NCI-H460 (cell line): ENCODE measurements at regions not wholly inside any gene's neighbourhood (a gene's known extent, or its start where the extent isn't known, plus 50 kb on each side); places are given as distances from the start of the nearest gene placed in this dataset.
"Not testable (repeated sequence)": the region's sequence is repeated elsewhere in the genome, so short reads cannot be mapped to it uniquely, and the experiment has no call there.

ENCODE experiments used
- DNase-seq: peaks from one replicate; pipeline ENCODE4 v3.0.0-alpha.2; 2016; ENCODE audit warnings: low read depth; ENCODE audit errors: extremely low read depth

DNA sequence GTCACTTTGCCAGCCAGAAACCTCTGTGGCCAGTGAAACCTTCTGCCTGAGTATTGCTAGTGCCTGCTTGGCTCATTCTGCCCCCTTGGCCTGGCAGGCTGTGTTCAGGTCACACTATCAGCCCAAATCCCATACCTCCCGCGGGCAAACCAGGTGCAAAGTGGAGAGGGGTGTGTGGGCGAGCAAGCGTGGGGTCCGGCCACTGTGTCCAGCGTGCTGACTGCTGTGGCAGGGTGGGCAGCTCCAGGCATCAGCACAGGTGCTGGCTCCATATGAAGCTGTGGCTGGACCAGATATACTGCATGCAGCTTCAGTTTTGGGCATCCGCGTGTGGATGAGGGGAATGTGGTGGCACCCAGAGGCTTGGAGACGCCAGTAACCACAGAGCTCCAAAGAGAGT, 576.5 kb upstream of the EDIL3 start:
- no peak for DNase-seq

DNA sequence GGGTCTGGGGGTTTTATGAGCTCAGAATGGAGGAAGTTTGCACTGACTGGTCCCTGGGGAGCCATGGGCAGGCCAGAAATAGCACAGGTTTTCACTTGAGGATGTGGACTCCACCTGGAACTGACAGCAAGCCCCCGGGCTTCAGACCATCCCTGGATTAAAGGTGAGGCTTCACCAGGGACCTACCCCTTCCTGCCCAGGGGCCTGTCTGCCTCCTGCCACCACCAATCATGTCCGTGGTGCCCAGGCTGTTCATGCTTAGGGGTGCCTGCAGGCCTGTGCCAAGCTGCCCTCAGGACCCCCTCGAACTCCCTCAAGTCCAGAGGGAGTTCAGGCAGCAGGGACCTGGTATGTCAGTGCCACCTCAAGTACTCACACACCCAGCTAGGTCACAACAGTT, 577.2 kb upstream of the EDIL3 start:
- DNase-seq, result no peak

DNA sequence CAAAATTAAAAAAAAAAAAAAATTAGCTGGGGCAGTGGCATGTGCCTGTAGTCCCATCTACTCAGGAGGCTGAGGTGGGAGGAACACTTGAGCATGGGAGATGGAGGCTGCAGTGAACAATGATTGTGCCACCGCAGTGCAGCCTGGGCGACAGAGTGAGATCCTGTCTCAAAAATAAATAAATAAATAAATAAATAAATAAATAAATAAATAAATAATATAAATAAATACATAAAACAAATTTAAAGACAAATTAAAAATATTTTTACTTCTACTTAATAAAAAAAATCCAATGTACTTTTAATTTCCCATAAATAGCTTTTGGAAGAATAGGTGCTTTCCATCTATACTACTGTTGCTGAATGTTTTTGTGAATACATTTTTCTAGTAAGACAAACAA, 598.4 kb upstream of the EDIL3 start:
- DNase-seq, result no peak

DNA sequence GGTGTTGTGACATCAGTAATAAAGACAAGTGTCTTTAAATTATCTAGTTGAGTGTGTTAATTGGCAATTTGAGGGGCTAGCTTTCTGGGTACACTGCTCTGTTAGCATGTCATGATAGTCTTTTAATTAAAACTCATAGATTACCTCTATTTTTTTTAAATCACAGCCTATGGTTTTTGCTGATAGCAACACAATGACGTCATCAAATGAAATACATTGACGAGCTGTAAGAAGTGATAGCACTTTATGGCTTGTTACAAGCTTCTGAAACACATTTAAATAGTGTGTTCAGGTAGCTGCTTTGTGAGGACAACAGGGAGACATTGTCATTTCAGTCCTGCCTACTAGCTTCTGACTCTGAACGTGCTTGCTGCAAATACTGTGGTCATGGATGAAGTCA, 600.5 kb upstream of the EDIL3 start:
- no peak for DNase-seq

DNA sequence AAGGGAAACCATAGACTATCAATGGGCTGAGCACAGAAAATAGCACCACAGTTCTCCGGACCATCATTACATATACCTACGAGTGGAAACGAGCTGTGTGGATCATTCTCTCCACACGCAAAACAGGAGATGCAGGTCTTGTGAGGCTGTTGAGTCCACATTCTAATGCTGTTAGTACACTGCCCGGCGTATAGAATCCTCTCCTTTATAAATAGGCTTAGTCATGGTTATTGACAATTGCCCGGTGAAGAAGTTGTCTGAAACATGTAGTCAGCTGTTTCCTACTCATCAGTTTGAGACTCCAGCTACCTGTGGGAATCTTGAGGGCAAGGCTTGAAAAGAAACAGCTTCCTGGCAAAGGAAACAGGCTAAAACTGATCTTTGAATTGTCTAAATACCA, 602.0 kb upstream of the EDIL3 start:
- DNase-seq, result no peak

DNA sequence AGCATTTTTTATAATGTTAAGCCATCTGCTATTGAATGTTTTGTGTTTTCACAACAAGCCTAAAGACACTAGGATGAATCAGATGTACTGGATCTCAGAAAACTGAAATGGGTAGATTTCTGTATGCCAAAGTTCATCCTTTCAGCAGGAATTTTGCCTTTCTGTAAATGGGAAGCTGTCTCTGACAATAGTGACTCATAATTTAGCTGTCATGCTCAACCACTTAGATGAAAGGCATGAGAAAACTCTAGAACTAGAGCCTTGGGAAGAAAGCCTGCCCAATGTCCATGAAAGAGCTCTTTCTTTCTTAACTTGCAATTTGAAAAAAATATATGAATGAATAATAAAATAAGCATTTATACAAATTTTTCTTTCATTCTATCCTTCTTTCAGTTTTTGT, 616.0 kb upstream of the EDIL3 start:
- DNase-seq, result no peak

DNA sequence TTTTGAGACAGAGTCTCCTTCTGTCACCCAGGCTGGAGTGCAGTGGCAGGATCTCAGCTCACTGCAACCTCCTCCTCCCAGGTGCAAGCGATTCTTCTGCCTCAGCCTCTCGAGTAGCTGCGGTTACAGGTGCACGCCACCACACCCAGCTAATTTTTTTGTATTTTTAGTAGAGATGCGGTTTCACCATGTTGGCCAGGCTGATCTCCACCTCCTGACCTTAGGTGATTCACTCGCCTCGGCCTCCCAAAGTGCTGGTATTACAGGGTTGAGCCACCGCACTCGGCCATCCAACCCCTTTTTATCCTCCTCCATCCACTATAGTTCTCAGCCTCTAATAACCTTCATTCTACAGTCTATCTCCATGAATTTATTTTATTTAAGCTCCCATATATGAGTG, 617.3 kb upstream of the EDIL3 start:
- not testable (repeated sequence) for DNase-seq

DNA sequence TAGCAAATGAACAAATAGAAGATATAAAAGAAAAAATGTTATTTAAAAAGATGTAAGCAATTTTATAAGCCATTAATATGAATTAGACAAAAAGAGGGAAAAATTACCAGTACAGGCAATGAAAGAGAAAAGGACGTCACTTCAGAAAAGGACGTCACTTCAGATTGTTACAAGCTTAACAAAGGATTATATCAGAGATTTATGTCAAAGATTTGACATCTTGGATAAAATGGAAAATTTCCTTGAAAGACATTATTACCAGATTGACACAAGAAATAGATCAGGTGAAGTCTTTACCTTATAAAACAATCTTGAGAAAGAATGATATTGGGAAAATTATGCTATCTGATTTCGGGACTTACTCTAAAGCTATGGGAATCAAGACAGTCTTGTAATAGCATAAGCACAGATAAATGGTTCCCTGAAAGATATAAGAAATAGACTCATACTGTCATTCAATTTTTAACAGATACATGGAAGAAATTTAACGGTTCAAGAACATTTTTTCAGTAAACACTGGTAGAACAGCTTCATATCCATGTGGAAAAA, 625.4 kb upstream of the EDIL3 start:
- no peak for DNase-seq

DNA sequence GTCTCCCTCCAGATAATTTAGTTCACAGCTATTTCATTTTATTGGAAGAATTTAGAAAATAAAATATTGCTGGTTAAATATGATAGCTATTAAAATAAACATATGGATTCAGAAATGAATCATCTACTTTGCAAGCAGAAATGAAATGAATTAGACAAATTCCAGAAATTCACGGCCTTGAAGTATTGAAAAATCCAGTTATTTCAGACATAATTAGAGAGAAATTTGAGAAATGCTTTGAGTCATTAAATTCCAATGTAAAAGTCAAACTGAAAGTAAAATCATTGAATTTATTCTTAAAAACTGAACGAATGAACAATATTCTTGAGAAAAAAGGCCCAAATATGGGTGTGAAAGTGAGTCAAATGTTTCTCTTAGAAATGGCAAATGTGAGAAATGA, 632.6 kb upstream of the EDIL3 start:
- no peak for DNase-seq

DNA sequence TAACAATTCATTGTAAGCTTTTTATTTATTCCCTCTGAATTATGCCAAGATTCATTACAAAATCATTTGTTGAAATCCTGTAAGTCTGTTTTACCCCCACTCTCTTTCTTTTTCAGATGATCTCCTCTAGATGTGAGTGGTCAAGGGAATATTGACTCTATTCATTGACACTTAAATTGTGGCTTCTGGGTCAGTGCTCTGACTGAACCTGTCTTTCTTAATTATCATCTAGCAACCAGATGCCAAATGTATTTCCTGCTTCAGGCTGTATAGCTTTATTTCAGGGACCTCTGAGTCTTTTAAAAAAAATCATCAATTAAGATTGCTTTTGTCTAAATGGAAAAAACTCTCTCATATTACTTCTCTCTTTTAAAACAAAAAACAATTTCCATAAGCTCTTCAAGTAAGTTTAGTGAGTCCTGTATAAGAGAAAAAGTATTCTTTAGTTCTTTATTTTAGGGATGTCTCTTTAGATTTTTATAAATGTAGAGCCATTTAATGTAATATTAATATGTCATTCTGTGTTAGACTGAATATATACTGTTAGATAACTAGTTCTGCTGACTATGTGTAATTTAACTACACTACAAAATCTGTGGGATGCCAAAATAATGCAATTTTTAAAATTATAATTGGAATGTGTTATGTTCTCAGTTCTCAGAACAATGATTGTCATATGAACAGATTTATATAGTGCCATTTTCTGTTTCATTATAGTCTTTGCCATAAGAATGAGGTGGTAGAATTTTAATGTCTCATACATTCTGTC, 645.8 kb upstream of the EDIL3 start:
- no peak for DNase-seq

DNA sequence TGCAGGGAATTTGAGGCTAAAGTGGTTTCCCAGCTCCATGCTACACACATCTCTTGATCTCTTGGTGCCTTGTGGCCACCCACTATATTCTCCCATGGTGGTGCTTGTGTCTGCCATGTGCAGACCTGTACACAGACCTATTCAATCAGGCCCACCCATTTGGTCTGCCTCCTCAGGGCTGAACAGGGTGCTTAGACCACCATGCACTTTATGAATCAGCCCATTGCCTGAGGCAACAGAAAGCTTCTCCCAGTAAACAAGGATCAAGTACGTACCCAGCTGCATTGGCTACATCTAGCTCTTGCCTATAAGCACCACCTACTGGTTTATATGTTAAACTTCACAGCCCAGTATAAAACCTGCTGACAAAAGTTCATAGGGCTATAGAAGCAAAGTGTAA, 664.3 kb upstream of the EDIL3 start:
- peak; percentile 31 for DNase-seq

DNA sequence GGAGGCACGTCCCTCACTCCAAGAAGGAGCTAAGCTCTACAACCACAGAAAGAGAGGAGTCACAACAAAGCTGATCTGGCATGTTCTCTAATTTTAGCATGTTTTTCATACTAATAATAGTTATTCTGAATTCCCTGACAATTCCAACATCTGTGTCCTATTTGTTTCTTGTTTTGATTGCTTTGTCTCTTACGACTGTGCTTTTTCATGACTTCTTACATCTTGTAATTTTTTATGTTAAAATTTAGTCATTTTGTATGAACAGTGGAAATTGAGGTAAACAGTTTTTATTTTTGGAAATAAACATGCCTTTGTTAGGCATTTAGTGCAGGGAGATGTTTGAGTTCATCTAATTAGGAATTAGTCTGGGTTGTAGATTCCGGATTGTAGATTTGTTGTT, 668.1 kb upstream of the EDIL3 start:
- no peak for DNase-seq

DNA sequence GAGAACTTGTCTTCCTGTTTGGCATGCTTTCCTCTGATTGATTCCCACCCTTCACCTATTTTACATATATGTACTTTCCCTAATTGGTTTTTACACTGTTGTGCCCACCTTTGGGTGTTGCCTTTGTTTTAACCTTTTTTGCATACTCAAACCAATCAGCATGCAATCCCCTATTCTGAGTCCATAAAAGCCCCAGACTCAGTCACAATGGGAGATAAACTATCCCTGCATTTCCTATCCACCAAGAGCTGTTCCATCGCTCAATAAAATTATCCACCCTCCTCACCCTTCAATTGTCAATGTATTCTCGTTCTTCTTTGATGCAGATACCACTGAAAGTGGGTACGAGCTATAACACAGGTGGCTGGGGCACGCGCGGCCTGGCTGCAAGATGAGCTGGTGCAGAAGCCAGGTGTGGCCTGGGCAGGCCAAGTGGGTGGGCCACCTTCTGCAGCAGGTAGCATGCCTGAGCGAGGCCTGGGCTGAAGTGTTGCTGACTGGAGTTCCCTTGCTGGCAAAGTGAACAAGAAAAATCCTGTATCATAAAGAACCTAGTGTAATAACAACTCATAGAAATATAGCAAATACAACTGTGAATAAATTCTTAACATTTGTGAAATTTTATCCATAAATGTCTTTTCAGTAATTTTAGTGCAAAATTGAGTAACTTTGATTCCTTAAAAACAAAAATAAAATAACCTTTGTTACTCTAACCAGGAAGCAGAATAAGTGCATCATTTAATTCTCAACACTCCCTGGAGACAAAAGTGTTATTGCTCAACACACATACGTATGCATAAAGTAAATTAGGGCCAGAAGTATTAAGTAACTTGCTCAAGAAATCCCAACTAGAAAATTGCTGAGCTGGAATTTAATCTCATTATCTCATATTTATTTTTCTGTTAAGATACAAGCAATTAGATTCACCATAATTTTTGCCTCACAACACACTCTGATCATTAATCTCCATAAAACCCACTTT, 685.3 kb upstream of the EDIL3 start:
- no peak for DNase-seq

DNA sequence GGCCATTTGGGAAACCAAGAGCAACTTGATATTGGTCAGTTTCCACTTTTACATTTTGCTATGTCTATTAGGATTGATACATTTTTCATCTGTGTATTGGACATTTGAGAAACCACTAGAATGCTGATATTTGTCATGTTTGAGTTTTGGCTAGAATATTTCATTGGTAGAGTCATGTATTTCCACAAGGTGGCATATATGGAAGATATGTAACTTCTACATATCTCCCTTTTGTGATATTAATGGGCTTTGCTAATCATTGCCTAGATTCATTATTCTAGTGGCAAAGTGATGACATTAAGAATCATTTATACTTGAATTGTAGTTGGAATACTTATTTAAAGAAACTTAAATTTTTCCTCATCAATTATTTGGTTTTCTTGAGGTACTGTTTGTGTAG, 692.9 kb upstream of the EDIL3 start:
- no peak for DNase-seq

DNA sequence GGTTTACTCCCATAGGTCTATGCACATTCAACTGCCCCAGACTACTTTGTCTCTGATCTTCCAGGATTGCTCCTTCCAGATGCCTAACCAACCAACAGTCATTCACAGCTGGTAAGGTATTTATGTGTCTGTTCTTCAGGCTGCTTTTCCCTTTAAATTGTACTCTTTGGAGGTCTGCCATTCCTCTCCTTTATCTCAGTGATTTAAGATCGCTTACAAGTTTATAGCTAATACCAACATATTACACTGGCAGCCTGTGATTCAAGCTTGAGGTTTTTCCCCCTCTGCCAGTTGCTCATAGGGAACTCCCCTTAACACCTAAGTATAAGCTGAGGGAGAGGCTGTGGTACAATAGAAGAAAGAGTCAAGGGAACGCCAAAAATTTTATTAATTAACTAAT, 711.7 kb upstream of the EDIL3 start:
- no peak for DNase-seq

DNA sequence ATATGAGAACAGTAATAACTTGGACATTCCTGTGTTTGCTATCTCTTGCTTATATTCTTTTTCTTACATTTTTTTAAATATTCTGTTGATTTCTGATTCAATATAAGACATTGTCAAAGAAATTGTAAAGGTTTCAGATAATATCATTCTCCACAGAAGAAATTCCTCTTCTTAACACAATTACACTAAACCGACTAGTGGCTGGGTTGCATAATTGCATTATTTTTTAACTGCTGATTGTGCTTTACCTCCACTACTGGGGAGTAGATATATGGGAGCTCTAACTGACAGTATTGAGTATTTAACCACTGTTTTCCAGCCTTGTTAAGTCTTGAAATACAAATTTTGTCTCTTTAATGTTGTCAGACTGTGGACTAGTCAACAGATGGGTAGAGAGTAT, 723.8 kb upstream of the EDIL3 start:
- no peak for DNase-seq

DNA sequence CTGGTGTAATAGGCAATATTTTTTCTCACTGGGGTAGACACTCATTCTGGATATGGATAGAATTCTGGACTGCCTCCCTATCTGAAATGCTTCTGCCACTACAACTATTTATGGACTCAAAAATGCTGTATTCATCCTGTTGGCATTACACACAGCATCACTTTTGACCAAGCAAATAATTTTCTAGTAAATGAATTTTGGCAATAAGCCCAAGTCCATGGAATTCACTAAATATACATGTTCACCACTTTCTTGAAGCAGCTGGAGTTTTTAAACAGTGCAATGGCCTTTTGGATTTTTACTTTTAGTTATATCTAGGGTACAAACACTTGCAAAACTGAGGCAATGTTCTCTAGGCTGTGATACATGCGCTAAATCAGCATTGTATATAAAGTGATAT, 724.9 kb upstream of the EDIL3 start:
- DNase-seq, result no peak

DNA sequence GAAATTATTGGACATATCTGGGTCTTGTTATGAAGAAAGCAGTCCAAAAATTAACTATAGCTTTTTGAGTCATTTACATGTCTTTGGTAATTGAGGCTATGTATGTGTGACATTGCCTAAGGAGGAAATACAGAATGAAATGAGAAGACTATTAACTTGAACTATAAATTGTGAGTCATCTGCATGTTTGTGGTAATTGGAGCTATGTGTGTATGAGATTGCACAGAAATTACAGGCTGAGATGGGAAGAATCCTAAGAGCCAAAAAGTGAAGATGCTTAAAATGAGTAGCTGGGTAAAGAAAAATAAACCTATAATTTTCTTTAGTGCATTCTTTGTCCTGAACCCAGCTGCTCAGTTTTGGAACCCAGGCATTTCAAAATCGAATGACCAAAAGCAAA, 747.6 kb upstream of the EDIL3 start:
- no peak for DNase-seq

DNA sequence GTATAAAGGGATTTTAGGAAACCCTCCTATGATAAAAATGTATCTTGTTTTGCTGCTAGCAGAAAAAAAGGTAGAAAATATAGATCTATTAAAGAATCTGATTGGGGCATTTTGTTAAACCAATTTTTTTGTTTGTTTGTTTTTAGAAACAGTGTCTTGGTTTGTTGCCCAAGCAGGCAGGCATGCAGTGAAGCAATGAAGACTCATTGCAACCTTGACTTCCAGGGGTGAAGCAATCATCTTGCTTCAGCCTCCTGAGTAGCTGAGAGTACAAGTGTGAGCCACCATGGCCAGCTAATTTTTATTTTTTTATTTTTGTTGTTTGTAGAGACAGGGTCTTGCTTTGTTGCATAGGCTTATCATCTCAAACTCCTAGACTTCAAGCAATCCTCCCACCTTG, 755.8 kb upstream of the EDIL3 start:
- DNase-seq, result no peak

DNA sequence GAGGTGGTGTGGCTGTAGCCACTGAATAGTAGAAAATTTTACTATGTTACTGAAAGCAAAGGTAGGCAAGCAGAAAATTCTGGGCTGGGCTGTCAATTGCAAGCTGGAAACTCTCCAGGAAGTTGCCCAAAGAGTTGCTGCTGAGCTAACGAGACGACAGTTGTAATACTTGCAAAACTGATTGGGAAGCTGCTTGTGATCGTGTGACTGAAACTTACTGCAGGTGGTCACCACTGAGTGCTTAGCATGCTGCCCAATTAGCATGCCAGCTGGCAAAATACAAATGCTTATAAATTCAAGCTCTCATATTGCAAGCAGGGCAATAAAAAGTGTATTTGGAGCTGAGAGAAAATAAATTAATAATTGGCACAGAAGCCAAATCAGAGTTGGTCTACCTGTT, 758.5 kb upstream of the EDIL3 start:
- DNase-seq, result no peak

DNA sequence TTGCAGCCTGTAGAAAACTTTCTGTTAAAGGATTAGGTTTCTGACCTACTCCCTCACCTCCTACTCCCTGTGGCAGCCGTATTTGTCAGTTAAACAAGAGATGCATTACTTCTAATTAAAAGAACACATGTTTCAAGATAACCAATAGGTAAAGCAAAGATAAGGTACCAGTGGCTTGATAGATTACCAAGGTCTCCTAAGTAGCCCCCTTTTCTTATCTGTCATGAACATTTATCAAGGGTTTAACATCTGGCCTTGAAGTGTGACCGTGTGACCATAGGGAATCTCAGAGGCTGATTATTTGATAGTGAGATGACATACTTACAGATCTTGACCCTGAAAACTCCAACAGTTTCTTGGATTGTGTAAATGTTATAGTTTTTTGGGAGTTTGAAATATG, 764.0 kb upstream of the EDIL3 start:
- no peak for DNase-seq

DNA sequence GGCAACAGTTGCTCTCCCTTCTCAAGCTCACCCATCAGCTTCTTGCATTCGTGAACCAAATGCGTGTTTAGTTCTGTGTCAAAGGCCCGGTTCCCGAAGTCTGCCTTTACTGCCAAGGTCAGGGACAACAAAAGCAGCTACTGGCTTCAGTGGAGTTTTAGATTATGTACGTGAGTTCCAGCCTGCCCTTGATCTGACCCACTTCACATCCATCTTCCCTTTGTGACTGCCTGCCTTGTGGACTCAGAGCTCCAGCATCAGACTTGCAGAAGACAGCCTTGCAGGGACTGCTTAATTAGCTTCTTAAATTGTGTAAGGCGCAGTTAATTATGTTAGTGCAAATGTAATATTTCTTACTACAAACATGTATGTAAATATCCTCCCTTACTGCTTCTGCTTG, 774.7 kb upstream of the EDIL3 start:
- DNase-seq, result no peak
